GM23248 (cell line): ENCODE measurements at regions not wholly inside any gene's neighbourhood (a gene's known extent, or its start where the extent isn't known, plus 50 kb on each side); places are given as distances from the start of the nearest gene placed in this dataset.
"Not testable (repeated sequence)": the region's sequence is repeated elsewhere in the genome, so short reads cannot be mapped to it uniquely, and the experiment has no call there.

ENCODE experiments used
- DNase-seq: peaks from one replicate; pipeline ENCODE4 v3.0.0-alpha.2; 2015
- H2AFZ ChIP-seq: fragments of 200-600 bp; sonication (generic); 2 replicates; pipeline ENCODE4 v1.6.1; 2016; ENCODE audit warnings: antibody characterized with exemption
- H3F3A ChIP-seq: fragments of 200-600 bp; sonication (generic); 2 replicates; pipeline ENCODE4 v1.6.1; 2016; ENCODE audit warnings: mild to moderate bottlenecking, antibody characterized with exemption, mixed run types; ENCODE audit not compliant: insufficient read depth
- H3K27ac ChIP-seq: fragments of 200-600 bp; sonication (generic); 2 replicates; pipeline ENCODE4 v1.5.1; 2016; ENCODE audit warnings: mild to moderate bottlenecking
- H3K27me3 ChIP-seq: fragments of 200-600 bp; sonication (generic); replicated peaks from 2 replicates; pipeline ENCODE4 v1.6.1; 2016; ENCODE audit warnings: mild to moderate bottlenecking; ENCODE audit not compliant: insufficient read depth
- H3K36me3 ChIP-seq: fragments of 200-600 bp; sonication (generic); 2 replicates; pipeline ENCODE4 v1.6.1; 2016; ENCODE audit warnings: low read depth, mild to moderate bottlenecking
- H3K4me1 ChIP-seq: fragments of 200-600 bp; sonication (generic); 2 replicates; pipeline ENCODE4 v1.6.1; 2016; ENCODE audit warnings: mild to moderate bottlenecking; ENCODE audit not compliant: insufficient read depth
- H3K4me2 ChIP-seq: fragments of 200-600 bp; sonication (generic); one replicate; pipeline ENCODE4 v1.6.1; 2016; ENCODE audit warnings: mild to moderate bottlenecking; ENCODE audit not compliant: unreplicated experiment
- H3K4me3 ChIP-seq: fragments of 200-600 bp; sonication (generic); 2 replicates; pipeline ENCODE4 v1.5.1; 2016; ENCODE audit warnings: mild to moderate bottlenecking
- H3K79me2 ChIP-seq: fragments of 200-600 bp; sonication (generic); 2 replicates; pipeline ENCODE4 v1.6.1; 2016; ENCODE audit warnings: mild to moderate bottlenecking; ENCODE audit not compliant: insufficient read depth
- H3K9ac ChIP-seq: fragments of 200-600 bp; sonication (generic); 2 replicates; pipeline ENCODE4 v1.6.1; 2016; ENCODE audit warnings: mild to moderate bottlenecking
- H3K9me2 ChIP-seq: fragments of 200-600 bp; sonication (generic); 2 replicates; pipeline ENCODE4 v1.6.1; 2016; ENCODE audit warnings: mixed run types, mild to moderate bottlenecking, moderate library complexity; ENCODE audit not compliant: insufficient read depth
- H3K9me3 ChIP-seq: fragments of 200-600 bp; sonication (generic); one replicate; pipeline ENCODE4 v1.6.1; 2017; ENCODE audit warnings: low read depth
- H4K20me1 ChIP-seq: fragments of 200-600 bp; sonication (generic); 2 replicates; pipeline ENCODE4 v1.6.0; 2016; ENCODE audit not compliant: insufficient read depth
- EZH2 ChIP-seq: fragments of 200-600 bp; sonication (generic); IDR thresholded peaks from 2 replicates; pipeline ENCODE4 v1.6.1; 2018; ENCODE audit warnings: antibody characterized with exemption, mild to moderate bottlenecking; ENCODE audit not compliant: insufficient read depth, poor library complexity, severe bottlenecking
- EZH2phosphoT487 ChIP-seq: fragments of 200-600 bp; sonication (generic); IDR thresholded peaks from 2 replicates; pipeline ENCODE4 v1.6.1; 2018; ENCODE audit warnings: antibody characterized with exemption, moderate library complexity, mild to moderate bottlenecking, low read depth; ENCODE audit not compliant: insufficient read depth
- WGBS, 2 experiments: methylation state at CpG; one replicate each; pipeline ENCODE4 v1.1.6; 2015 to 2017; ENCODE audit warnings: low lambda C conversion rate in 2 of 2, low coverage in 1 of 2; ENCODE audit errors: missing lambda C conversion rate in 2 of 2; 5-methylcytosine and 5-hydroxymethylcytosine counted together
- in situ Hi-C: fragments of 300-500 bp; cut with MboI; formaldehyde crosslinking; loops from 2 replicates; pipeline ENCODE4 v1.15.0; 2020

- no peaks in the 10 kb centered on the region for H3K36me3 ChIP-seq
- H3K4me3 ChIP-seq = no peak overlapping the region
- no peaks in the 10 kb centered on the region for H3K27me3 ChIP-seq
- no peak overlapping the region for H2AFZ ChIP-seq
- H3F3A ChIP-seq = no peaks in the 10 kb centered on the region
- H3K9me2 ChIP-seq = no peaks in the 10 kb centered on the region
- H3K79me2 ChIP-seq = no peaks in the 10 kb centered on the region
- no peak for TF ChIP-seq EZH2phosphoT487
- no peak for TF ChIP-seq EZH2
- no peak overlapping the region for H3K4me2 ChIP-seq
- WGBS, 2 experiments = 21 to 43% methylated on average over 2 of the region's 2 CpGs
- H4K20me1 ChIP-seq = no peaks in the 10 kb centered on the region
- no peak overlapping the region for H3K27ac ChIP-seq
- in situ Hi-C loops = no loop called here
- H3K9ac ChIP-seq = no peak overlapping the region
- no peaks in the 10 kb centered on the region for H3K4me1 ChIP-seq
- H3K9me3 ChIP-seq = no peaks in the 10 kb centered on the region
- DNase-seq = no peak
Measured at GRCh38 chrY:14356154-14356553, 168.2 kb upstream of the NLGN4Y start.

- H3K9me3 ChIP-seq = no peaks in the 10 kb centered on the region
- TF ChIP-seq EZH2phosphoT487 (no peak), EZH2 (no peak)
- H3K9me2 ChIP-seq = no peaks in the 10 kb centered on the region
- H3K27ac ChIP-seq = no peak overlapping the region
- no peak overlapping the region for H3K4me3 ChIP-seq
- H3K27me3 ChIP-seq = no peaks in the 10 kb centered on the region
- no peak overlapping the region for H3K9ac ChIP-seq
- H3K4me2 ChIP-seq = no peak overlapping the region
- H2AFZ ChIP-seq = no peak overlapping the region
- no peaks in the 10 kb centered on the region for H3K36me3 ChIP-seq
- H3K79me2 ChIP-seq = no peaks in the 10 kb centered on the region
- in situ Hi-C loops = no loop called here
- no peaks in the 10 kb centered on the region for H3F3A ChIP-seq
- no peaks in the 10 kb centered on the region for H3K4me1 ChIP-seq
- no peak for DNase-seq
- H4K20me1 ChIP-seq = no peaks in the 10 kb centered on the region
Measured at GRCh38 chrY:14360748-14361500, 163.4 kb upstream of the NLGN4Y start.

- Histone ChIP-seq H3K27ac (no peak overlapping the region), H3K79me2 (no peaks in the 10 kb centered on the region), H3K9ac (no peak overlapping the region), H2AFZ (no peak overlapping the region), H3K4me2 (no peak overlapping the region), H3K36me3 (no peaks in the 10 kb centered on the region), H3K27me3 (no peaks in the 10 kb centered on the region), H3F3A (no peaks in the 10 kb centered on the region), H3K4me3 (no peak overlapping the region), H3K4me1 (no peaks in the 10 kb centered on the region), H4K20me1 (no peaks in the 10 kb centered on the region), H3K9me3 (no peaks in the 10 kb centered on the region), H3K9me2 (no peaks in the 10 kb centered on the region)
- 22 to 40% methylated on average over 2 of the region's 2 CpGs for WGBS, 2 experiments
- in situ Hi-C loops = no loop called here
- no peak for DNase-seq
- no peak for TF ChIP-seq EZH2phosphoT487
- TF ChIP-seq EZH2 = no peak
Measured at GRCh38 chrY:14373608-14374007, 150.7 kb upstream of the NLGN4Y start.

GRCh38 chrY:14378217-14378616 lies 146.1 kb upstream of the NLGN4Y start:
- H2AFZ ChIP-seq = no peak overlapping the region
- H4K20me1 ChIP-seq = no peaks in the 10 kb centered on the region
- H3K9me2 ChIP-seq = no peaks in the 10 kb centered on the region
- in situ Hi-C loops = loop anchor here (25.0 kb wide), 2 partner anchors 109 to 559 kb away; no protein-coding TSS in a partner anchor
- H3K27ac ChIP-seq = no peak overlapping the region
- H3K4me2 ChIP-seq = no peak overlapping the region
- no peak for DNase-seq
- no peaks in the 10 kb centered on the region for H3K27me3 ChIP-seq
- 18 to 34% methylated on average over 4 of the region's 4 CpGs for WGBS, 2 experiments
- H3K36me3 ChIP-seq = no peaks in the 10 kb centered on the region
- no peak for TF ChIP-seq EZH2phosphoT487
- no peak for TF ChIP-seq EZH2
- no peak overlapping the region for H3K4me3 ChIP-seq
- H3K79me2 ChIP-seq = no peaks in the 10 kb centered on the region
- H3K9me3 ChIP-seq = no peaks in the 10 kb centered on the region
- H3K4me1 ChIP-seq = no peaks in the 10 kb centered on the region
- no peaks in the 10 kb centered on the region for H3F3A ChIP-seq
- H3K9ac ChIP-seq = no peak overlapping the region

- H3K27me3 ChIP-seq, H3K4me2 ChIP-seq, H2AFZ ChIP-seq, H3F3A ChIP-seq, H3K9me3 ChIP-seq, H3K4me3 ChIP-seq, H3K36me3 ChIP-seq, H3K4me1 ChIP-seq, H3K27ac ChIP-seq, H3K9me2 ChIP-seq, H4K20me1 ChIP-seq, DNase-seq, H3K9ac ChIP-seq, H3K79me2 ChIP-seq, in situ Hi-C loops: not testable (repeated sequence)
- 2% methylated on average over 6 to 8 of the region's 8 CpGs for WGBS, 2 experiments
Measured at GRCh38 chrY:14410549-14411030, 113.7 kb upstream of the NLGN4Y start.
